GM12878 (cell line): ENCODE measurements at regions not wholly inside any gene's neighbourhood (a gene's known extent, or its start where the extent isn't known, plus 50 kb on each side); places are given as distances from the start of the nearest gene placed in this dataset.

ENCODE experiments used
- ATAC-seq: fragments of 200-7000 bp; cut with Tn5 transposase; 3 replicates; pipeline ENCODE4 v1.9.1; 2020; ENCODE audit warnings: mild to moderate bottlenecking, moderate library complexity
- BruUV-seq: library from RNA; stranded (reverse); fragments of 400-500 nt; replicated peaks from 2 replicates; lab custom pipeline; 2021; lab: Mats Ljungman, UMichigan
- CTCF ChIA-PET: fragments of 300-600 bp; sonication (Branson Sonifier 250); formaldehyde crosslinking; extraction: SDS; loops from one replicate; lab custom pipeline; 2021; ENCODE audit warnings: inconsistent platforms; lab: Yijun Ruan, JAX
- POLR2A ChIA-PET: fragments of 350-600 bp; formaldehyde crosslinking; extraction: SDS; loops from one replicate; lab custom pipeline; 2021; ENCODE audit warnings: inconsistent platforms; lab: Charles Lee
- RAD21 ChIA-PET: fragments of 300-600 bp; sonication (Branson Sonifier 250); formaldehyde crosslinking; loops from one replicate; lab custom pipeline; 2023; ENCODE audit warnings: antibody characterized with exemption; ENCODE audit not compliant: unreplicated experiment; lab: Charles Lee
- SMC1A ChIA-PET: fragments of 300-600 bp; sonication (Branson Sonifier 250); formaldehyde crosslinking; loops from one replicate; lab custom pipeline; 2023; ENCODE audit not compliant: unreplicated experiment, uncharacterized antibody; lab: Charles Lee
- DNase-seq: peaks from one replicate; pipeline ENCODE4 v3.0.0-alpha.2; 2011; ENCODE audit warnings: low read depth, low spot score
- FAIRE-seq: peaks from 3 replicates; lab custom pipeline; 2011; peaks lifted over from hg19 to GRCh38; lab: Jason Lieb, UNC
- H2AFZ ChIP-seq: 2 replicates; pipeline ENCODE4 v1.6.0; 2011; ENCODE audit warnings: low read depth, low read length, control low read depth; ENCODE audit not compliant: control insufficient read depth
- H3K27ac ChIP-seq: 2 replicates; pipeline ENCODE4 v1.5.1; 2011; ENCODE audit warnings: control low read depth; ENCODE audit not compliant: control insufficient read depth, insufficient read depth
- H3K27me3 ChIP-seq, 2 experiments: replicated peaks in 1 of 2; 2 replicates each; pipeline versions ENCODE4 v1.6.0 to v1.6.1; 2011; ENCODE audit warnings: low read length in 1 of 2; ENCODE audit not compliant: control insufficient read depth in 2 of 2, insufficient read depth in 2 of 2
- H3K36me3 ChIP-seq, 2 experiments: 2 replicates each; pipeline ENCODE4 v1.5.1; 2011; ENCODE audit warnings: low read length in 1 of 2; ENCODE audit not compliant: control insufficient read depth in 2 of 2, insufficient read depth in 2 of 2
- H3K4me1 ChIP-seq: 2 replicates; pipeline ENCODE4 v1.6.1; 2011; ENCODE audit warnings: mild to moderate bottlenecking, low read length, moderate library complexity, mixed read lengths; ENCODE audit not compliant: control insufficient read depth, insufficient read depth
- H3K4me2 ChIP-seq: 2 replicates; pipeline ENCODE4 v1.6.0; 2011; ENCODE audit warnings: control low read depth; ENCODE audit not compliant: control insufficient read depth, insufficient read depth
- H3K4me3 ChIP-seq: fragments of 200-600 bp; sonication (generic); 2 replicates; pipeline ENCODE4 v1.5.1; 2016
- H3K79me2 ChIP-seq: 2 replicates; pipeline ENCODE4 v1.6.0; 2011; ENCODE audit warnings: low read length; ENCODE audit not compliant: control insufficient read depth, insufficient read depth
- H3K9ac ChIP-seq: 2 replicates; pipeline ENCODE4 v1.8.0; 2011; ENCODE audit warnings: low read length, control low read depth, mixed read lengths; ENCODE audit not compliant: control insufficient read depth, insufficient read depth
- H3K9me3 ChIP-seq: replicated peaks from 3 replicates; pipeline ENCODE4 v1.5.1; 2011; ENCODE audit warnings: mild to moderate bottlenecking, low read length; ENCODE audit not compliant: control insufficient read depth, insufficient read depth
- H4K20me1 ChIP-seq: 2 replicates; pipeline ENCODE4 v1.6.0; 2011; ENCODE audit not compliant: control insufficient read depth, insufficient read depth
- ATF3 ChIP-seq: IDR thresholded peaks from 2 replicates; pipeline ENCODE4 v1.6.1; 2011; ENCODE audit warnings: low read depth, mild to moderate bottlenecking, low read length, moderate library complexity, borderline replicate concordance; ENCODE audit errors: extremely low read depth
- CHD1 ChIP-seq: IDR thresholded peaks from 2 replicates; pipeline ENCODE4 v1.6.1; 2012; ENCODE audit warnings: low read depth, low read length, improper control_type of control experiment
- GABPA ChIP-seq: IDR thresholded peaks from 2 replicates; pipeline ENCODE4 v1.6.1; 2014; ENCODE audit warnings: antibody characterized with exemption, low read depth, mild to moderate bottlenecking, inconsistent platforms
- JUND ChIP-seq: IDR thresholded peaks from 2 replicates; pipeline ENCODE4 v1.6.1; 2012; ENCODE audit warnings: low read depth, mild to moderate bottlenecking, low read length, improper control_type of control experiment, moderate library complexity
- MEF2A ChIP-seq: IDR thresholded peaks from 2 replicates; pipeline ENCODE4 v1.6.1; 2011; ENCODE audit warnings: low read depth, mild to moderate bottlenecking, low read length, moderate library complexity; ENCODE audit not compliant: insufficient read depth
- MYB ChIP-seq: fragments of 150-350 bp; IDR thresholded peaks from 2 replicates; pipeline ENCODE4 v1.6.1; 2014; ENCODE audit warnings: mild to moderate bottlenecking, low read depth, low read length, borderline replicate concordance
- NFYA ChIP-seq: IDR thresholded peaks from 2 replicates; pipeline ENCODE4 v1.6.1; 2011; ENCODE audit warnings: low read depth, mild to moderate bottlenecking, low read length, improper control_type of control experiment, borderline replicate concordance
- POU2F2 ChIP-seq: IDR thresholded peaks from 3 replicates; pipeline ENCODE4 v1.6.1; 2011; ENCODE audit warnings: low read depth, mild to moderate bottlenecking, low read length, borderline replicate concordance
- RFX5 ChIP-seq: IDR thresholded peaks from 2 replicates; pipeline ENCODE4 v1.6.1; 2011; ENCODE audit warnings: low read depth, low read length, improper control_type of control experiment
- SP1 ChIP-seq: IDR thresholded peaks from one replicate; pipeline ENCODE4 v1.6.1; 2011; ENCODE audit warnings: low read depth, low read length
- STAT1 ChIP-seq: fragments of 450-650 bp; conservative IDR thresholded peaks from 2 replicates; pipeline ENCODE4 v1.6.1; 2014; ENCODE audit warnings: antibody characterized with exemption, mild to moderate bottlenecking
- ZNF217 ChIP-seq: fragments of 450-650 bp; IDR thresholded peaks from 2 replicates; pipeline ENCODE4 v1.6.1; 2017; ENCODE audit warnings: antibody characterized with exemption, mild to moderate bottlenecking
- ZNF274 ChIP-seq: IDR thresholded peaks from one replicate; pipeline ENCODE4 v1.8.0; 2011; ENCODE audit not compliant: insufficient read length, insufficient read depth
- ZNF687 ChIP-seq: fragments of 450-650 bp; IDR thresholded peaks from 2 replicates; pipeline ENCODE4 v1.6.1; 2017; ENCODE audit warnings: mild to moderate bottlenecking, moderate library complexity
- WGBS: methylation state at CpG from one replicate; pipeline ENCODE4 v1.1.6; 2016; ENCODE audit warnings: low lambda C conversion rate; ENCODE audit not compliant: insufficient replicate concordance, insufficient coverage; ENCODE audit errors: missing lambda C conversion rate; 5-methylcytosine and 5-hydroxymethylcytosine counted together
- in situ Hi-C: fragments of 300-500 bp; cut with MboI; formaldehyde crosslinking; loops from 9 replicates; pipeline ENCODE4 v1.14.3; 2018; ENCODE audit warnings: mixed read lengths
- intact Hi-C: fragments of 100-400 bp; cut with micrococcal nuclease; formaldehyde crosslinking; loops from one replicate; pipeline ENCODE4 v1.14.2; 2022; ENCODE audit not compliant: unreplicated experiment
- TF ChIP-seq, protein P1 (sequence below): IDR thresholded peaks from 2 replicates; pipeline ENCODE4 v1.6.1; 2012; ENCODE audit warnings: low read length, inconsistent platforms

DNA sequence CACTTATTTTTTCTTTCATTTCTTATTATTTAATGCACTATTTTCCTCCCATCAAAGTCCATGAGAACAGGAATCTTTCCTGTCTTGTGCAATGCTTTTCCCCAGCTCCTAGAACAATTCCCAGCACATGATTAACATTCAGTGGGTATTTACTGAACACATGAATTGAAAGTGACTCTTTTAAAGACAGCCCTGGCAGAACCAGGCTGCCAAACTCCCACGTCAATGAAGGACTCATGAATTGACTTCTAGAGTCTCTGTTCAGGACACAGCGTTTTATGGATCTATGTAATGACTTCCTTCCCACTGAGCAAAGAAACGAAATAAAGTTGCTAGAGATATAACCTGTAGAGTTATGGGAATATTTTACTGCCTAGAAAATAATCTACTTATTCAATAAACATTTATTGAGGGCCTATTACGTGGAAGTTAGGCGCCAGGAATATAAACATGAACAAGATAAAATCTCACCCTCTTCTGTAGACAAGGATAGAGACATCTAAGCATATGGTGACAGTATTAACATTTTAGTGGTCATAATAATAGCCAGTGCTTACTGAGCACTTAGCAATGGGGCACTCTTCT, 485.9 kb upstream of the KLF4 start (continued):
- TF ChIP-seq ATF3: no peak
- TF ChIP-seq POU2F2: no peak
- TF ChIP-seq STAT1: no peak
- no peak for TF ChIP-seq CHD1
- no peak for TF ChIP-seq ZNF274
- TF ChIP-seq GABPA: no peak
- TF ChIP-seq MYB: no peak
- TF ChIP-seq NFYA: no peak

GRCh38 chr9:107973451-107973850, 483.9 kb upstream of the KLF4 start:
- Histone ChIP-seq H3K4me1 (no peaks in the 10 kb centered on the region), H3K9ac (no peak overlapping the region), H3K4me2 (no peak overlapping the region), H3K36me3 (no peaks in the 10 kb centered on the region), H3K9me3 (no peaks in the 10 kb centered on the region), H3K79me2 (no peaks in the 10 kb centered on the region), H2AFZ (no peak overlapping the region), H4K20me1 (no peaks in the 10 kb centered on the region), H3K27me3 (no peaks in the 10 kb centered on the region; a peak in 1 of 4 replicates), H3K4me3 (no peak overlapping the region), H3K27ac (no peak overlapping the region)
- TF ChIP-seq ZNF687: no peak
- TF ChIP-seq, protein P1, sequence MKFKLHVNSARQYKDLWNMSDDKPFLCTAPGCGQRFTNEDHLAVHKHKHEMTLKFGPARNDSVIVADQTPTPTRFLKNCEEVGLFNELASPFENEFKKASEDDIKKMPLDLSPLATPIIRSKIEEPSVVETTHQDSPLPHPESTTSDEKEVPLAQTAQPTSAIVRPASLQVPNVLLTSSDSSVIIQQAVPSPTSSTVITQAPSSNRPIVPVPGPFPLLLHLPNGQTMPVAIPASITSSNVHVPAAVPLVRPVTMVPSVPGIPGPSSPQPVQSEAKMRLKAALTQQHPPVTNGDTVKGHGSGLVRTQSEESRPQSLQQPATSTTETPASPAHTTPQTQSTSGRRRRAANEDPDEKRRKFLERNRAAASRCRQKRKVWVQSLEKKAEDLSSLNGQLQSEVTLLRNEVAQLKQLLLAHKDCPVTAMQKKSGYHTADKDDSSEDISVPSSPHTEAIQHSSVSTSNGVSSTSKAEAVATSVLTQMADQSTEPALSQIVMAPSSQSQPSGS: no peak
- TF ChIP-seq RFX5: no peak
- TF ChIP-seq JUND: no peak
- no peak for TF ChIP-seq ZNF217
- TF ChIP-seq MEF2A: no peak
- no peak for TF ChIP-seq SP1
- in situ Hi-C loops (no loop called here), intact Hi-C loops (no loop called here)
- ATAC-seq: no peak
- ChIA-PET POLR2A (no interaction called here), SMC1A (interaction anchor here (0.8 kb wide), 1 partner anchor 12 kb away, joined by 3 read pairs; no protein-coding TSS in a partner anchor), RAD21 (no interaction called here), CTCF (no interaction called here)
- 27% methylated on average over 1 of the region's 1 CpG for WGBS
- no TSS peak for BruUV-seq
- no peak for DNase-seq
- no peak for FAIRE-seq
